ENCODE measurements at regions not wholly inside any gene's neighbourhood (a gene's known extent, or its start where the extent isn't known, plus 50 kb on each side); places are given as distances from the start of the nearest gene placed in this dataset.
A peak's percentile ranks its signal among the peaks of the same experiment; 100 is the strongest.

DNA sequence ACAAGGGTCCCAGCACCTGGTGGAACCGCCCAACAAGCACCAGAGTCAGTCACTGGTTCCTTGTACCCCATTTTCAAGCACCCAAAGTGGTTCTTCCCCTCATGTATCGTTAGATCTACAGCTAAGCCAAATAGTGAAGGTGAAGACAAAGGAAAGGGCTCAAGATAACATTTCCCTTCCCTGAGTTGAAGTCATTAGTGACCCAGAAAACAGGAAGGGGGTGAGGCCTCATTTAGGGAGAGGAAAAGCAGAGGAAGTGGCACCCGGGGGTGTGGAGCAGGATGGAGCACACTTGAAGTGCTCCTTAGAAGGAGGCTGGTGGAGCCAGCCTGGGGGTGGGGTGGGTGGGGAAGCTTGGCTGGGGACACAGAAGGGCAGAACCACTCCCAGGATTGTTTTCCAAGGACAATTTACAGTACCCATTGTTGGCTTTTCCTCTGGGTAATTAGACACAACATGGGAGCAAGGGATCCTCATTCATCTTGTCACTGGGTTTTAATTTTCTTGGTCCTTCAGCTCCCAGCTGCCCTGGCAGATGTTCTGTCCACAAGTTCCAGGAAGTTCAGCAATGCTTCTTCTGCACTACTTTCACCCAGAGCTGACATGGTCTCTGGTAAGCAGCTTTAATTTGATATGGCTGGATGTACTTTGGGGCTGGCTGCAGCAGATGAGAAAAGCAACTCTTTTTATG is 73.3 kb upstream of the CD93 start (continued):
- TF ChIP-seq, protein P1, sequence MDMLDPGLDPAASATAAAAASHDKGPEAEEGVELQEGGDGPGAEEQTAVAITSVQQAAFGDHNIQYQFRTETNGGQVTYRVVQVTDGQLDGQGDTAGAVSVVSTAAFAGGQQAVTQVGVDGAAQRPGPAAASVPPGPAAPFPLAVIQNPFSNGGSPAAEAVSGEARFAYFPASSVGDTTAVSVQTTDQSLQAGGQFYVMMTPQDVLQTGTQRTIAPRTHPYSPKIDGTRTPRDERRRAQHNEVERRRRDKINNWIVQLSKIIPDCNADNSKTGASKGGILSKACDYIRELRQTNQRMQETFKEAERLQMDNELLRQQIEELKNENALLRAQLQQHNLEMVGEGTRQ (CRISPR knock-in tag; IDR thresholded peaks at IDR 0.05): no peak
- TF ChIP-seq ZNF583 (CRISPR knock-in tag; IDR thresholded peaks at IDR 0.05) (0 out of 2 replicates have a peak, but pooled peaks have one; percentile 44), ZNF584 (CRISPR knock-in tag; IDR thresholded peaks at IDR 0.05; ENCODE audit: low read depth) (0 out of 2 replicates have a peak, but pooled peaks have one; percentile 47), ZKSCAN8 (CRISPR knock-in tag; IDR thresholded peaks at IDR 0.05) (0 out of 2 replicates have a peak, but pooled peaks have one; percentile 44)
- TF ChIP-seq, protein P2, sequence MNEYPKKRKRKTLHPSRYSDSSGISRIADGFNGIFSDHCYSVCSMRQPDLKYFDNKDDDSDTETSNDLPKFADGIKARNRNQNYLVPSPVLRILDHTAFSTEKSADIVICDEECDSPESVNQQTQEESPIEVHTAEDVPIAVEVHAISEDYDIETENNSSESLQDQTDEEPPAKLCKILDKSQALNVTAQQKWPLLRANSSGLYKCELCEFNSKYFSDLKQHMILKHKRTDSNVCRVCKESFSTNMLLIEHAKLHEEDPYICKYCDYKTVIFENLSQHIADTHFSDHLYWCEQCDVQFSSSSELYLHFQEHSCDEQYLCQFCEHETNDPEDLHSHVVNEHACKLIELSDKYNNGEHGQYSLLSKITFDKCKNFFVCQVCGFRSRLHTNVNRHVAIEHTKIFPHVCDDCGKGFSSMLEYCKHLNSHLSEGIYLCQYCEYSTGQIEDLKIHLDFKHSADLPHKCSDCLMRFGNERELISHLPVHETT (CRISPR knock-in tag; conservative IDR thresholded peaks at IDR 0.05 in 1 of 2, IDR thresholded peaks at IDR 0.05 in 1 of 2): peak in 1 of 2 experiments; percentile 19; a peak in 1 of 4 replicates

DNA sequence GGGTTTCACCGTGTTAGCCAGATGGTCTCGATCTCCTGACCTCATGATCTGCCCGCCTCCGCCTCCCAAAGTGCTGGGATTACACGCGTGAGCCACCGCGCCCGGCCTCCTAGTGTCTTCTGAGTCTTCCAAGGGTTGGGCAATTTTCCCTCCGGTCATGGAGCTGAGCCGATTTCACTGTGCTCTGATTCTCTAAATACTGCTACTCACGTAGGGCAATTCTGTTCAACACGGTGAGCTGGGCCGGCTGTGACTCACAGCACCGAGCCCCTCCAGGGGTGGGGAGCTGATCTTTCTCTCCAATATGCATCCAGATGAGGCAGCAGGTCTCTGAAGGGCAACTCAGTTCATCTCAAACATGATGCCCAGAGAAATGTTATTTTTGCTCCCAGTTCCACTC is 71.6 kb upstream of the CD93 start:
- DNase-seq (ENCODE audit: extremely low read depth in 1 of 4, low spot score in 3 of 4): peak in 1 of 4 experiments; percentile 16
- Histone ChIP-seq H2AFZ (ENCODE audit: low read depth, low read length) (peak overlapping the region; percentile 14; the same call in 1 of the 2 replicates), H3K9ac (ENCODE audit: insufficient read depth in 1 of 2, low read depth in 2 of 2, low read length in 2 of 2) (no peak overlapping the region), H4K20me1 (replicated peaks; ENCODE audit: control insufficient read depth, insufficient read depth, low read length) (no peaks in the 10 kb centered on the region), H3K36me3 (ENCODE audit: control insufficient read depth, insufficient read depth, low read length) (no peaks in the 10 kb centered on the region; the same call in 2 of the 3 replicates), H3K9me3 (replicated peaks; ENCODE audit: control insufficient read depth, insufficient read depth, low read depth, low read length) (no peaks in the 10 kb centered on the region), H3K27ac (ENCODE audit: extremely low read depth, low read depth, low read length) (peak overlapping the region; percentile 28; the same call in 1 of the 3 replicates), H3K79me2 (ENCODE audit: control insufficient read depth, insufficient read depth, low read length) (no peaks in the 10 kb centered on the region), H3K4me3 (no peak overlapping the region), H3K4me2 (ENCODE audit: insufficient read depth, low read length) (no peak overlapping the region), H3K9me1 (ENCODE audit: control insufficient read depth, insufficient read depth, low read length) (no peaks in the 10 kb centered on the region), H3K27me3 (ENCODE audit: control insufficient read depth in 2 of 2, insufficient read depth in 2 of 2, low read length in 2 of 2) (no peaks in the 10 kb centered on the region), H3K4me1 (replicated peaks in 1 of 2; ENCODE audit: control insufficient read depth in 2 of 2, insufficient read depth in 2 of 2, low read length in 2 of 2) (peaks cover 52 to 87% of the 10 kb centered on the region in 2 experiments)
- in situ Hi-C loops (cut with MboI) (no loop called here), intact Hi-C loops (cut with micrococcal nuclease) (loop anchor here (5.0 kb wide), 1 partner anchor 105 kb away; no protein-coding TSS in a partner anchor)
- no peak for ATAC-seq
- ChIA-PET CTCF (ENCODE audit: low intra/inter-chr PET ratio) (no interaction called here), POLR2A (interaction anchor here (1.0 to 1.9 kb wide), 3 partner anchors 9 to 21 kb away, joined by 5 to 6 read pairs (median 6); no protein-coding TSS in a partner anchor)
- FAIRE-seq: no peak
- WGBS (ENCODE audit: insufficient coverage, low coverage, missing lambda C conversion rate): 80% methylated on average over 15 of the region's 15 CpGs
- BruUV-seq (replicated peaks): no TSS peak
- TF ChIP-seq MLLT1 (IDR thresholded peaks at IDR 0.05) (peak in 1 of 2 experiments; percentile 66; a peak in 1 of 4 replicates), HDAC6 (IDR thresholded peaks at IDR 0.05; ENCODE audit: low read depth, low read length) (no peak), MYNN (IDR thresholded peaks at IDR 0.05) (no peak), MYNN (CRISPR knock-in tag; IDR thresholded peaks at IDR 0.05) (no peak)
- TF ChIP-seq, protein P3, sequence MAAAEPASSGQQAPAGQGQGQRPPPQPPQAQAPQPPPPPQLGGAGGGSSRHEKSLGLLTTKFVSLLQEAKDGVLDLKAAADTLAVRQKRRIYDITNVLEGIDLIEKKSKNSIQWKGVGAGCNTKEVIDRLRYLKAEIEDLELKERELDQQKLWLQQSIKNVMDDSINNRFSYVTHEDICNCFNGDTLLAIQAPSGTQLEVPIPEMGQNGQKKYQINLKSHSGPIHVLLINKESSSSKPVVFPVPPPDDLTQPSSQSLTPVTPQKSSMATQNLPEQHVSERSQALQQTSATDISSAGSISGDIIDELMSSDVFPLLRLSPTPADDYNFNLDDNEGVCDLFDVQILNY (CRISPR knock-in tag; IDR thresholded peaks at IDR 0.05): no peak
- TF ChIP-seq, protein P4, sequence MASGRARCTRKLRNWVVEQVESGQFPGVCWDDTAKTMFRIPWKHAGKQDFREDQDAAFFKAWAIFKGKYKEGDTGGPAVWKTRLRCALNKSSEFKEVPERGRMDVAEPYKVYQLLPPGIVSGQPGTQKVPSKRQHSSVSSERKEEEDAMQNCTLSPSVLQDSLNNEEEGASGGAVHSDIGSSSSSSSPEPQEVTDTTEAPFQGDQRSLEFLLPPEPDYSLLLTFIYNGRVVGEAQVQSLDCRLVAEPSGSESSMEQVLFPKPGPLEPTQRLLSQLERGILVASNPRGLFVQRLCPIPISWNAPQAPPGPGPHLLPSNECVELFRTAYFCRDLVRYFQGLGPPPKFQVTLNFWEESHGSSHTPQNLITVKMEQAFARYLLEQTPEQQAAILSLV (tag; IDR thresholded peaks at IDR 0.05): no peak
